ENCODE measurements at regions not wholly inside any gene's neighbourhood (a gene's known extent, or its start where the extent isn't known, plus 50 kb on each side); places are given as distances from the start of the nearest gene placed in this dataset.

DNA sequence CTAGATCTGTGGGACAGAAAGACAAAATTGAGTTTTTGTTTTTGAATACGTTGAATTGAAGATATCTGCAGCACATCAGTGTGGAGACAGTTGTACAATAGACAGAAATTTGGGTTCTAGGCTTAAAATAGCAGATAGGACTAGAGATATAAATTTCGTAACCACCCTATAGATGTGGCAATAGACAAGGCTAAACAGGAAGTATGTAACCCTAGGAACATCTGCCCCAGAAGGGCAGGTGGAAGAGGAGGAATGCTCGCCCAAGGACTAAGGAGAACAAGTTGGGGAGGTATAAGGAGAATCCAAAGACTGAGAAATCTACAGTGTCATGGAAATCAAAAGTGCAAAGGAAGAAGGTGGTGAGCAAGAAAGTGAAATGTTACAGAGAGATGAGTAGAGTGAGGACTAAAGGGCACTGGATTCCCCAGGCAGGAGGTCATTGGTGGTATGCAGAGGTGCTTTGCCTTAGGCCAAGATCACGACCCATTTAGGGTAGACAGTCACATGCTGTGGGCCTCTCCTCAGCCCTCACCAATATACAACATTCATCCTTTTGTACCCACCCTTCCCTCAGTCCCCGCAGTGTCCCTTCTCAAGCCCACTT lies 109.1 kb upstream of the ELL2 start:
- TF ChIP-seq SCRT1 (tag by site-specific recombination; IDR thresholded peaks at IDR 0.05; ENCODE audit: borderline replicate concordance): no peak
- no peak for TF ChIP-seq ZSCAN30 (tag by site-specific recombination; IDR thresholded peaks at IDR 0.05)
- TF ChIP-seq, protein P1, sequence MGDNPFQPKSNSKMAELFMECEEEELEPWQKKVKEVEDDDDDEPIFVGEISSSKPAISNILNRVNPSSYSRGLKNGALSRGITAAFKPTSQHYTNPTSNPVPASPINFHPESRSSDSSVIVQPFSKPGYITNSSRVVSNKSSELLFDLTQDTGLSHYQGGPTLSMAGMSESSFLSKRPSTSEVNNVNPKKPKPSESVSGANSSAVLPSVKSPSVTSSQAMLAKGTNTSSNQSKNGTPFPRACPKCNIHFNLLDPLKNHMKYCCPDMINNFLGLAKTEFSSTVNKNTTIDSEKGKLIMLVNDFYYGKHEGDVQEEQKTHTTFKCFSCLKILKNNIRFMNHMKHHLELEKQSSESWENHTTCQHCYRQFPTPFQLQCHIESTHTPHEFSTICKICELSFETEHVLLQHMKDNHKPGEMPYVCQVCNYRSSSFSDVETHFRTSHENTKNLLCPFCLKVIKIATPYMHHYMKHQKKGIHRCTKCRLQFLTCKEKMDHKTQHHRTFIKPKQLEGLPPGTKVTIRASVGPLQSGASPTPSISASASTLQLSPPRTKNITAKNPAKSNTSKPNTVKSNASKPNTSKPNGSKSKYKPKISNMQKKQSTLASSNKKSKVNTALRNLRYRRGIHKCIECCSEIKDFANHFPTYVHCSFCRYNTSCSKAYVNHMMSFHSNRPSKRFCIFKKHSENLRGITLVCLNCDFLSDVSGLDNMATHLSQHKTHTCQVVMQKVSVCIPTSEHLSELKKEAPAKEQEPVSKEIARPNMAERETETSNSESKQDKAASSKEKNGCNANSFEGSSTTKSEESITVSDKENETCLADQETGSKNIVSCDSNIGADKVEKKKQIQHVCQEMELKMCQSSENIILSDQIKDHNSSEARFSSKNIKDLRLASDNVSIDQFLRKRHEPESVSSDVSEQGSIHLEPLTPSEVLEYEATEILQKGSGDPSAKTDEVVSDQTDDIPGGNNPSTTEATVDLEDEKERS (tag by site-specific recombination; IDR thresholded peaks at IDR 0.05): no peak
- TF ChIP-seq, protein P2, sequence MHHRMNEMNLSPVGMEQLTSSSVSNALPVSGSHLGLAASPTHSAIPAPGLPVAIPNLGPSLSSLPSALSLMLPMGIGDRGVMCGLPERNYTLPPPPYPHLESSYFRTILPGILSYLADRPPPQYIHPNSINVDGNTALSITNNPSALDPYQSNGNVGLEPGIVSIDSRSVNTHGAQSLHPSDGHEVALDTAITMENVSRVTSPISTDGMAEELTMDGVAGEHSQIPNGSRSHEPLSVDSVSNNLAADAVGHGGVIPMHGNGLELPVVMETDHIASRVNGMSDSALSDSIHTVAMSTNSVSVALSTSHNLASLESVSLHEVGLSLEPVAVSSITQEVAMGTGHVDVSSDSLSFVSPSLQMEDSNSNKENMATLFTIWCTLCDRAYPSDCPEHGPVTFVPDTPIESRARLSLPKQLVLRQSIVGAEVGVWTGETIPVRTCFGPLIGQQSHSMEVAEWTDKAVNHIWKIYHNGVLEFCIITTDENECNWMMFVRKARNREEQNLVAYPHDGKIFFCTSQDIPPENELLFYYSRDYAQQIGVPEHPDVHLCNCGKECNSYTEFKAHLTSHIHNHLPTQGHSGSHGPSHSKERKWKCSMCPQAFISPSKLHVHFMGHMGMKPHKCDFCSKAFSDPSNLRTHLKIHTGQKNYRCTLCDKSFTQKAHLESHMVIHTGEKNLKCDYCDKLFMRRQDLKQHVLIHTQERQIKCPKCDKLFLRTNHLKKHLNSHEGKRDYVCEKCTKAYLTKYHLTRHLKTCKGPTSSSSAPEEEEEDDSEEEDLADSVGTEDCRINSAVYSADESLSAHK (tag by site-specific recombination; IDR thresholded peaks at IDR 0.05): no peak
- no peak for TF ChIP-seq YY2 (tag by site-specific recombination; IDR thresholded peaks at IDR 0.05)
- no peak for TF ChIP-seq ZNF837 (tag by site-specific recombination; IDR thresholded peaks at IDR 0.05)
- no peak for TF ChIP-seq GLI2 (tag by site-specific recombination; IDR thresholded peaks at IDR 0.05; ENCODE audit: borderline replicate concordance, low read depth)
- TF ChIP-seq ZNF169 (tag by site-specific recombination; IDR thresholded peaks at IDR 0.05): no peak
- TF ChIP-seq, protein P3, sequence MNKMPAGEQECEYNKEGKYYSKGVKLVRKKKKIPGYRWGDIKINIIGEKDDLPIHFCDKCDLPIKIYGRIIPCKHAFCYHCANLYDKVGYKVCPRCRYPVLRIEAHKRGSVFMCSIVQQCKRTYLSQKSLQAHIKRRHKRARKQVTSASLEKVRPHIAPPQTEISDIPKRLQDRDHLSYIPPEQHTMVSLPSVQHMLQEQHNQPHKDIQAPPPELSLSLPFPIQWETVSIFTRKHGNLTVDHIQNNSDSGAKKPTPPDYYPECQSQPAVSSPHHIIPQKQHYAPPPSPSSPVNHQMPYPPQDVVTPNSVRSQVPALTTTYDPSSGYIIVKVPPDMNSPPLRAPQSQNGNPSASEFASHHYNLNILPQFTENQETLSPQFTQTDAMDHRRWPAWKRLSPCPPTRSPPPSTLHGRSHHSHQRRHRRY (tag by site-specific recombination; IDR thresholded peaks at IDR 0.05): no peak
- TF ChIP-seq ZNF830 (tag by site-specific recombination; IDR thresholded peaks at IDR 0.05; ENCODE audit: low read depth): no peak
- TF ChIP-seq, protein P4, sequence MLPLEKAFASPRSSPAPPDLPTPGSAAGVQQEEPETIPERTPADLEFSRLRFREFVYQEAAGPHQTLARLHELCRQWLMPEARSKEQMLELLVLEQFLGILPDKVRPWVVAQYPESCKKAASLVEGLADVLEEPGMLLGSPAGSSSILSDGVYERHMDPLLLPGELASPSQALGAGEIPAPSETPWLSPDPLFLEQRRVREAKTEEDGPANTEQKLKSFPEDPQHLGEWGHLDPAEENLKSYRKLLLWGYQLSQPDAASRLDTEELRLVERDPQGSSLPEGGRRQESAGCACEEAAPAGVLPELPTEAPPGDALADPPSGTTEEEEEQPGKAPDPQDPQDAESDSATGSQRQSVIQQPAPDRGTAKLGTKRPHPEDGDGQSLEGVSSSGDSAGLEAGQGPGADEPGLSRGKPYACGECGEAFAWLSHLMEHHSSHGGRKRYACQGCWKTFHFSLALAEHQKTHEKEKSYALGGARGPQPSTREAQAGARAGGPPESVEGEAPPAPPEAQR (tag by site-specific recombination; IDR thresholded peaks at IDR 0.05): no peak
- no peak for TF ChIP-seq ZNF48 (tag by site-specific recombination; IDR thresholded peaks at IDR 0.05)
- no peak for TF ChIP-seq ZNF132 (tag by site-specific recombination; IDR thresholded peaks at IDR 0.05; ENCODE audit: borderline replicate concordance)
- TF ChIP-seq, protein P5, sequence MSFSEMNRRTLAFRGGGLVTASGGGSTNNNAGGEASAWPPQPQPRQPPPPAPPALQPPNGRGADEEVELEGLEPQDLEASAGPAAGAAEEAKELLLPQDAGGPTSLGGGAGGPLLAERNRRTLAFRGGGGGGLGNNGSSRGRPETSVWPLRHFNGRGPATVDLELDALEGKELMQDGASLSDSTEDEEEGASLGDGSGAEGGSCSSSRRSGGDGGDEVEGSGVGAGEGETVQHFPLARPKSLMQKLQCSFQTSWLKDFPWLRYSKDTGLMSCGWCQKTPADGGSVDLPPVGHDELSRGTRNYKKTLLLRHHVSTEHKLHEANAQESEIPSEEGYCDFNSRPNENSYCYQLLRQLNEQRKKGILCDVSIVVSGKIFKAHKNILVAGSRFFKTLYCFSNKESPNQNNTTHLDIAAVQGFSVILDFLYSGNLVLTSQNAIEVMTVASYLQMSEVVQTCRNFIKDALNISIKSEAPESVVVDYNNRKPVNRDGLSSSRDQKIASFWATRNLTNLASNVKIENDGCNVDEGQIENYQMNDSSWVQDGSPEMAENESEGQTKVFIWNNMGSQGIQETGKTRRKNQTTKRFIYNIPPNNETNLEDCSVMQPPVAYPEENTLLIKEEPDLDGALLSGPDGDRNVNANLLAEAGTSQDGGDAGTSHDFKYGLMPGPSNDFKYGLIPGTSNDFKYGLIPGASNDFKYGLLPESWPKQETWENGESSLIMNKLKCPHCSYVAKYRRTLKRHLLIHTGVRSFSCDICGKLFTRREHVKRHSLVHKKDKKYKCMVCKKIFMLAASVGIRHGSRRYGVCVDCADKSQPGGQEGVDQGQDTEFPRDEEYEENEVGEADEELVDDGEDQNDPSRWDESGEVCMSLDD (tag by site-specific recombination; IDR thresholded peaks at IDR 0.05): no peak
- no peak for TF ChIP-seq ZNF433 (tag by site-specific recombination; IDR thresholded peaks at IDR 0.05; ENCODE audit: low read depth)
- no peak for TF ChIP-seq KLF16 (tag by site-specific recombination; IDR thresholded peaks at IDR 0.05)
- no peak for TF ChIP-seq ZNF423 (tag by site-specific recombination; IDR thresholded peaks at IDR 0.05)
- TF ChIP-seq ZNF843 (tag by site-specific recombination; IDR thresholded peaks at IDR 0.05): no peak
- no peak for TF ChIP-seq ZNF514 (tag by site-specific recombination; IDR thresholded peaks at IDR 0.05)
- TF ChIP-seq, protein P6, sequence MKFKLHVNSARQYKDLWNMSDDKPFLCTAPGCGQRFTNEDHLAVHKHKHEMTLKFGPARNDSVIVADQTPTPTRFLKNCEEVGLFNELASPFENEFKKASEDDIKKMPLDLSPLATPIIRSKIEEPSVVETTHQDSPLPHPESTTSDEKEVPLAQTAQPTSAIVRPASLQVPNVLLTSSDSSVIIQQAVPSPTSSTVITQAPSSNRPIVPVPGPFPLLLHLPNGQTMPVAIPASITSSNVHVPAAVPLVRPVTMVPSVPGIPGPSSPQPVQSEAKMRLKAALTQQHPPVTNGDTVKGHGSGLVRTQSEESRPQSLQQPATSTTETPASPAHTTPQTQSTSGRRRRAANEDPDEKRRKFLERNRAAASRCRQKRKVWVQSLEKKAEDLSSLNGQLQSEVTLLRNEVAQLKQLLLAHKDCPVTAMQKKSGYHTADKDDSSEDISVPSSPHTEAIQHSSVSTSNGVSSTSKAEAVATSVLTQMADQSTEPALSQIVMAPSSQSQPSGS (tag by site-specific recombination; IDR thresholded peaks at IDR 0.05; ENCODE audit: low read depth): no peak
- ChIA-PET POLR2A (no interaction called here), CTCF (no interaction called here)
- H3K9me3 ChIP-seq (ENCODE audit: control insufficient read depth, insufficient read depth, low read depth, low read length): no peaks in the 10 kb centered on the region
- H3K4me1 ChIP-seq (ENCODE audit: control insufficient read depth, insufficient read depth, low read length): peaks cover 9% of the 10 kb centered on the region
- no peak overlapping the region for H3K4me3 ChIP-seq (ENCODE audit: low read depth, low read length)
- no peak overlapping the region for H3K27ac ChIP-seq (ENCODE audit: extremely low read depth, low read depth, low read length)
- no peaks in the 10 kb centered on the region for H3K36me3 ChIP-seq (ENCODE audit: control insufficient read depth in 2 of 2, insufficient read depth in 1 of 2, low read length in 2 of 2)
